Mesodermal cell (in vitro differentiated cells): ENCODE measurements at regions not wholly inside any gene's neighbourhood (a gene's known extent, or its start where the extent isn't known, plus 50 kb on each side); places are given as distances from the start of the nearest gene placed in this dataset.
"Not testable (repeated sequence)": the region's sequence is repeated elsewhere in the genome, so short reads cannot be mapped to it uniquely, and the experiment has no call there.

ENCODE experiments used
- H3K27ac ChIP-seq: 2 replicates; pipeline ENCODE4 v1.7.0; 2013; ENCODE audit warnings: mild to moderate bottlenecking, low read depth, low read length, moderate library complexity; ENCODE audit not compliant: severe bottlenecking
- H3K36me3 ChIP-seq: 2 replicates; pipeline ENCODE4 v1.7.1; 2013; ENCODE audit warnings: mild to moderate bottlenecking, low read length, moderate library complexity; ENCODE audit not compliant: control insufficient read depth, insufficient read depth
- H3K4me1 ChIP-seq: one replicate; pipeline ENCODE4 v1.7.1; 2013; ENCODE audit warnings: mild to moderate bottlenecking, low read length; ENCODE audit not compliant: insufficient read depth, control insufficient read depth, poor library complexity, severe bottlenecking
- H3K4me3 ChIP-seq: 2 replicates; pipeline ENCODE4 v1.7.0; 2013; ENCODE audit warnings: low read length, control low read depth, mild to moderate bottlenecking; ENCODE audit not compliant: insufficient read depth, poor library complexity, severe bottlenecking; ENCODE audit errors: extremely low read depth
- H3K9me3 ChIP-seq: 2 replicates; pipeline ENCODE4 v1.7.1; 2013; ENCODE audit warnings: mild to moderate bottlenecking, low read length, moderate library complexity; ENCODE audit not compliant: control insufficient read depth
- WGBS, 2 experiments: methylation state at CpG; one replicate each; pipeline ENCODE4 v1.1.5; 2013; ENCODE audit warnings: missing lambda C conversion rate in 2 of 2; ENCODE audit not compliant: insufficient coverage in 2 of 2; 5-methylcytosine and 5-hydroxymethylcytosine counted together

DNA sequence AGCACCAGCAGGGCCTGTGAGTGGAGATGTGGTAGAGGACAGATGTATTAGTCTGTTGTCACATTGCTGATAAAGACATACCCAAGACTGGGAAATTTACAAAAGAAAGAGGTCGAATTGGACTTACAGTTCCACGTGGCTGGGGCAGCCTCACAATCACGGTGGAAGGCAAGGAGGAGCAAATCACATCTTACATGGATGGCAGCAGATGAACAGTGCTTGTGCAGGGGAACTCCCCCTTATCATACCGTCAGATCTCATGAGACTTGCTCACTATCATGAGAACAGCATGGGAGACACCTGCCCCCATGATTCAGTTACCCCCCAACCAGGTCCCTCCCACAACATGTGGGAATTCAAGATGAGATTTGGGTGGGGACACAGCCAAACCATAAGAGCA, 361.9 kb downstream of the VRK1 start:
- Histone ChIP-seq H3K4me3 (no peak overlapping the region), H3K9me3 (no peaks in the 10 kb centered on the region), H3K27ac (no peak overlapping the region), H3K4me1 (no peaks in the 10 kb centered on the region), H3K36me3 (no peaks in the 10 kb centered on the region)
- WGBS, 2 experiments, result 81 to 91% methylated on average over 3 of the region's 4 CpGs

DNA sequence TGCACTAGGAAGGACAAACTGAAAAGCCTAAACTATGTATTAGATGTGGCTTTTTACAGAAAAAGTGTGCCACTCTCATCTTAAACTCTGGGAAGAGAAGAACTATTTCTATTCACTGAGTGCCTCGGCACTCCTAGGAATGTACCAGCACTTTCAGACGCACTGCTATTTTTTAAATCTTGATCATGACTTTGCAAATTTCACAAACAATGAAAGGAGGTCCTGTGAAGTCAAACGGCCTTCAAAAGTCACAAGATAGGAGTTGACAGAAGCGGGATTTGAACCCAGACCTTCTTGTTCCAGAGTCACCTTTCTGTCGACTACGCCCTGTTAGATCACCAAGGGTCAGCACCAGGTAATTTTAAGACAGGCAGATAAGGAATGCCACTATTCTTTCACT, 365.4 kb downstream of the VRK1 start:
- Histone ChIP-seq H3K4me1 (no peaks in the 10 kb centered on the region), H3K4me3 (no peak overlapping the region), H3K27ac (no peak overlapping the region), H3K9me3 (no peaks in the 10 kb centered on the region), H3K36me3 (no peaks in the 10 kb centered on the region)
- 85 to 91% methylated on average over 6 of the region's 6 CpGs for WGBS, 2 experiments

DNA sequence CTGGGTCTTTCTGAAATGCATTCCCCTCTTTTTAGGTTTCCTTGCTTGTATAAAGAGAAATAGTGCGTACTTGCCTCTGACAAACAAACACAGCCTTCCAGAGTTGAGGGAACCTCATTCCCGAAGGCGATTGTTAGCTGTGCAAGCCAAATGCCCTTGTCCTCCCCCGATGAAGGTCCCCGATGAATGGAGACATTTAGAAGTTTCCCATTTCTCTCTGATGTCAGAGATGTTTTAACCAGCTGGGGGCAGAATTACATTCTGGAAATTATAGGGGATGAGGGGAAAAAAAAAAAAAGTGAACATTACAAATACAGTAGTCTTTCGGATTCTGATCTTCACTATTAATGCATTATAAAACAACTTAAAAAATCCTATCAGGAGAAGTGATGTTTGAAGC, 366.8 kb downstream of the VRK1 start:
- Histone ChIP-seq H3K4me1 (no peaks in the 10 kb centered on the region), H3K4me3 (no peak overlapping the region), H3K36me3 (no peaks in the 10 kb centered on the region), H3K9me3 (no peaks in the 10 kb centered on the region), H3K27ac (no peak overlapping the region)
- WGBS, 2 experiments, result 88 to 95% methylated on average over 4 to 5 of the region's 6 CpGs

DNA sequence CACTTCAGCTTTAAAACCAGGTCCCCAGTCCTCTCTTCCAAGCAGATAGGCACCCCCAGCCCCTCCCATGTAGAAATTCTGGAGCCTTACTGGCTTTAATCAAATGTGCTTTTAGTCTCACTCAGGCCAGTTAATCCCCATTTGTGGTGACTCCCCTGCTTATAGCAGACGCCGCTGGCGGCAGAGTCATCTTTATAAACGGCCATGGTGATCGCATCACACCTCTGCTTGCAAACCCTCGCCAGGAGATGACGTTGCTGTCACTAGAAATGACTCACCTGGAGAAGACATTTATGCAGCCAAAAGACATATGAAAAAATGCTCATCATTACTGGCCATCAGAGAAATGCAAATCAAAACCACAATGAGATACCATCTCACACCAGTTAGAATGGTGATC, 369.3 kb downstream of the VRK1 start:
- no peaks in the 10 kb centered on the region for H3K9me3 ChIP-seq
- no peak overlapping the region for H3K27ac ChIP-seq
- no peaks in the 10 kb centered on the region for H3K36me3 ChIP-seq
- 88 to 90% methylated on average over 7 of the region's 7 CpGs for WGBS, 2 experiments
- H3K4me1 ChIP-seq, result no peaks in the 10 kb centered on the region
- H3K4me3 ChIP-seq, result no peak overlapping the region

DNA sequence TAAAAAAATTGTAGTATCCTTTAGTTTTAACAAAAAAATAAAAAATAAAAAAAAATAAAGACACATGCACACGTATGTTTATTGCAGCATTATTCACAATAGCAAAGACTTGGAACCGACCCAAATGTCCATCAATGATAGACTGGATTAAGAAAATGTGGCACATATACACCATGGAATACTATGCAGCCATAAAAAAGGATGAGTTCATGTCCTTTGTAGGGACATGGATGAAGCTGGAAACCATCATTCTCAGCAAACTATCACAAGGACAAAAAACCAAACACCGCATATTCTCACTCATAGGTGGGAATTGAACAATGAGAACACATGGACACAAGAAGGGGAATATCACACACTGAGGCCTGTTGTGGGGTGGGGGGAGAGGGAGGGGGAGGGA, 370.4 kb downstream of the VRK1 start:
- not testable (repeated sequence) for H3K27ac ChIP-seq, H3K4me3 ChIP-seq, H3K4me1 ChIP-seq, H3K9me3 ChIP-seq, H3K36me3 ChIP-seq
- WGBS, 2 experiments, result no CpG with 5 or more reads among the region's 3 CpGs

DNA sequence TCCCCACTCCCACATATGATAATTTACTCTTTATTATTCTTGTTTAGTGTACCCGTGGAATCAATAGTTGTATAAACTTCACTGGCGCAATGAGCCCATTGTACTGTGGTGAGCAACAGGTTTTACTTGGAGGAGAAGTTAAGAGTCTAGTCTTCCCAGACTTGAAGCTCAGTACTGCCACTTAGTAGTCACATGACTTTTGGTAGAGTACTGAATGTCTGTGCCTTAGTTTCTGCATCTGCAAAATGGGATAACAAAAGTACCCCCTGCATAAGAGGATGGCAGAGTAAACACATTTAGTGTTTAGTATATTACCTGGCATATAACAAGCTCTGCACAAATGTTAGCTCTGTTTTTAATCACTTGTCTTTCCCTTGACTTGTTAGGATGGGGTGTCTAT, 375.5 kb downstream of the VRK1 start:
- H3K4me3 ChIP-seq, result no peak overlapping the region
- no peaks in the 10 kb centered on the region for H3K36me3 ChIP-seq
- H3K9me3 ChIP-seq, result no peaks in the 10 kb centered on the region
- H3K4me1 ChIP-seq, result no peaks in the 10 kb centered on the region
- no peak overlapping the region for H3K27ac ChIP-seq
- WGBS, 2 experiments, result 92% methylated on average over 2 of the region's 2 CpGs; no CpG with 5 or more reads in 1 of the 2 experiments

DNA sequence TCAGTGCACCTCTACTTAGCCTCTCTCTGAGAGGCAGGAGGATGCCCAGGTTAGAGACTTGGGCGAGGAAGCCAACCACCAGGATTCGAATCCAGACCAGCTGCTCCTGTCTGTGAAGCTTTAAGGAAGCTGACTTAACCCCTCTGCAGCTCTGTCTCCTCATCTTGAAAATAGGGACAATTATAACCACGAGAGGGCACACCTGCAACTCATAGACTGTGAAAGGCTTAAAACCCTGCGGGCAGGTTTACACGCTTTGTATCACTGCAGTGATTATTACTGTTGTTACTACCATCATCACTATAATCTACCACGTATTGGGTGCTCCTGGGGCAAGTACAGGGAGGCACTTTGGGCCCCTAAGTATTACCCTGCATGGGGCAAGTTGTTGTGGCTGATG, 379.8 kb downstream of the VRK1 start:
- peaks cover 15% of the 10 kb centered on the region for H3K4me1 ChIP-seq
- no peak overlapping the region for H3K27ac ChIP-seq
- H3K9me3 ChIP-seq, result no peaks in the 10 kb centered on the region
- no peaks in the 10 kb centered on the region for H3K36me3 ChIP-seq
- no peak overlapping the region for H3K4me3 ChIP-seq
- WGBS, 2 experiments, result 73 to 79% methylated on average over 2 to 6 of the region's 6 CpGs

DNA sequence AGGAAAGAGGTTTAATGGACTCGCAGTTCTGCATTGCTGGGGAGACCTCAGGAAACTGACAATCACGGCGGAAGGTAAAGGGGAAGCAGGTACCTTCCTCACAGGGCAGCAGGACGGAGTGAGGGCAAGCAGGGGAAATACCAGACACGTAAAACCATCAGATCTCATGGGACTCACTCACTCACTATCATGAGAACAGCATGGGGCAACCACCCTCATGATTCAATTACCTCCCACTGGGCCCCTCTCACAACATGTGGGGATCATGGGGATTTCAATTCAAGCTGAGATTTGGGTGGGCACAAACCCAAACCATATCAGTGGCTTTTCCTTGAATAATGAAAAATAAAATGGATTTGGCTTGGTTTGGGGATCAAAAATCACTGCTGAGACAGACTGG, 380.5 kb downstream of the VRK1 start:
- 94 to 100% methylated on average over 3 to 4 of the region's 5 CpGs for WGBS, 2 experiments
- Histone ChIP-seq H3K4me1 (peaks cover 15% of the 10 kb centered on the region), H3K36me3 (no peaks in the 10 kb centered on the region), H3K4me3 (no peak overlapping the region), H3K27ac (no peak overlapping the region), H3K9me3 (no peaks in the 10 kb centered on the region)

DNA sequence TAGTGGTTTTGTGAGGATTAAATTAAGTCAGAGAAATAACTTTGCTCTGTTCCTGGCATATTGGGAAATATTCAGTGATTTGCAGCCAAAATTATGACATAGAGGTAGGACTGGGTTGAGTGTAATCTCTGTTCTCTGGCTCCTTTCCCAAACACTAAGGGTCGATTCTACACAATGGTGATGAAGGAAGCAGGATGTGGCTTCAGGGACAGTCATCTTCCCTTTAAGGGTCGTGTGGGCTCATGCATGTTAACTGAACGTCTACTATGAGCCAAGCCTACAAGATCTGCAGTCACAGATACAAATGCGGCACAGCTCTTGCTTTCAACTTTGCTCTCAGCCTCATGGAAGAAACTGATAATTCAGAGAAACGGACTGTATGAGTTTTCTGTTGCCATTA, 381.6 kb downstream of the VRK1 start:
- H3K9me3 ChIP-seq, result no peaks in the 10 kb centered on the region
- no peak overlapping the region for H3K27ac ChIP-seq
- no peak overlapping the region for H3K4me3 ChIP-seq
- peaks cover 15% of the 10 kb centered on the region for H3K4me1 ChIP-seq
- H3K36me3 ChIP-seq, result no peaks in the 10 kb centered on the region
- 92 to 93% methylated on average over 5 of the region's 5 CpGs for WGBS, 2 experiments

DNA sequence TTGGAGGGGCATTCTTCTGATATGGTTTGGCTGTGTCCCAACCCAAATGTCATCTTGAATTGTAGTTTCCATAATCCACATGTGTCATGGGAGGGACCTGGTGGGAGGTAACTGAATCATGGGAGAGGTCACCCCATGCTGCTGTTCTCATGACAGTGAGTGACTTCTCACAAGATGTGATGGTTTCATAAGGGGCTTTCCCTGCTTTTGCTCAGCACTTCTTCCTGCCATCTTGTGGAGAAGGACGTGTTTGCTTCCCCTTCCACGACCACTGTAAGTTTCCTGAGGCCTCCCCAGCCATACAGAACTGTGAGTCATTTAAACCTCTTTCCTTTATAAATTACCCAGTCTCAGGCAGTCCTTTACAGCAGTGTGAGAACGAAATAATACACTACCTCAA, 382.4 kb downstream of the VRK1 start:
- 92% methylated on average over 2 of the region's 3 CpGs; no CpG with 5 or more reads in 1 of the 2 experiments for whole genome bisulfite sequencing, 2 experiments
- H3K9me3 ChIP-seq, result no peaks in the 10 kb centered on the region
- no peak overlapping the region for H3K4me3 ChIP-seq
- peak overlapping the region; percentile 33 for H3K27ac ChIP-seq
- no peaks in the 10 kb centered on the region for H3K36me3 ChIP-seq
- peaks cover 15% of the 10 kb centered on the region for H3K4me1 ChIP-seq

DNA sequence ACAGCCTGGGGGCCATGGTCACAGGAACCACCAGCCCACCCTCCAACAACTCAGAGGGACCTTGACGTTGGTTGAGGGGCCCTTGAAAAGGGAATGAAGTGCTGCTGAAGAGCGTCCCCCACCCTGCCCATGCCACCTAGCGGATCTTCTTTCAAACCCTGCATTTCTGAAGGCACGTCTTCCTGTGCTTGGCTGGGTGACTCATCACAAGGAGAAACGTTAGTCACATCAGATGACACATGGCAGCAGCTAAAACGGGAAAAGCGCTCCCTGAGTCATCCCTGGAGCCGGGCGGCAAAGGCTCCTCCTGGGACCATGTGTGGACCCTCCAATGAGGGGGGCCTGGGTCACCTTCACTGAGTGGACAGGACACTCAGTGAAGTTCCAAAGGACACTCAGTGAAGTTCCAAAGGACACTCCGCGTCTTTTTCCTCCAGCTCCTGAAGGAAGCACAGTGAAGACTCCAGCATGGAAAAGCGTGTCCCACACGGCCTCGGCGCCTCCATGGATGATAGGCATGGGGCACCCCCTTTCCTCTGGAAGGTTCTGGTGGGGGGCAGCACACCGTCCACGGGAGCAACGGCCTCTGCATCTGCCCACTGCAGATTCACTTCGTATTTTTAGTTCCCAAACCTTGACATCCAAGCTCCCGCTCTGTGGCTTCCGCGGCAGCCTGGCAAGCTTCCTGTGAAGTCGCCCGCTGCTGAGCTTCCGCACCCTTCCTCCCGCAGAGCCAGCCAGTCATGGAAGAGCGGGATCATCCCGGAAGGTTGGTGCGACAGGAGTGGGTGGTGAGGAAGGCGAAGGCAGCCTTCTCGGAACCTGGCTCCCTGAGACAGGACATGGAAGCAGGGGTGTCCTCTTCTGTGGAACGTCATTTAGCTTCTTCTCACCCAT, 383.4 kb downstream of the VRK1 start:
- Histone ChIP-seq H3K9me3 (no peaks in the 10 kb centered on the region), H3K36me3 (no peaks in the 10 kb centered on the region), H3K4me3 (no peak overlapping the region), H3K27ac (peak overlapping the region; percentile 33), H3K4me1 (peaks cover 15% of the 10 kb centered on the region)
- 85 to 87% methylated on average over 19 to 32 of the region's 32 CpGs for WGBS, 2 experiments
